ENCODE measurements at regions not wholly inside any gene's neighbourhood (a gene's known extent, or its start where the extent isn't known, plus 50 kb on each side); places are given as distances from the start of the nearest gene placed in this dataset.

GRCh38 chr2:175842996-175843395, 159.1 kb downstream of the LNPK start:
- TF ChIP-seq CEBPB (IDR thresholded peaks at IDR 0.05): no peak
- no peak for TF ChIP-seq TCF12 (IDR thresholded peaks at IDR 0.05; ENCODE audit: low read depth)
- no peak for TF ChIP-seq REST (IDR thresholded peaks at IDR 0.05; ENCODE audit: low read depth)
- TF ChIP-seq EP300 (IDR thresholded peaks at IDR 0.05; ENCODE audit: borderline replicate concordance): no peak
- no peak for TF ChIP-seq NFIC (IDR thresholded peaks at IDR 0.05)
- no peak for TF ChIP-seq TAF1 (IDR thresholded peaks at IDR 0.05; ENCODE audit: low read depth)
- TF ChIP-seq ZBTB7A (IDR thresholded peaks at IDR 0.05; ENCODE audit: low read depth): no peak
- TF ChIP-seq MAX (IDR thresholded peaks at IDR 0.05): no peak
- no peak for TF ChIP-seq CREB1 (IDR thresholded peaks at IDR 0.05; ENCODE audit: low read depth)
- no peak for TF ChIP-seq EGR1 (IDR thresholded peaks at IDR 0.05)
